ENCODE measurements at regions not wholly inside any gene's neighbourhood (a gene's known extent, or its start where the extent isn't known, plus 50 kb on each side); places are given as distances from the start of the nearest gene placed in this dataset.
A peak's percentile ranks its signal among the peaks of the same experiment; 100 is the strongest.

GRCh38 chr10:78700413-78700812 is 368.4 kb upstream of the ZMIZ1 start:
- DNase-seq (ENCODE audit: low spot score) = peak; percentile 18
- Histone ChIP-seq H3K36me3 (ENCODE audit: insufficient read depth, low read length, poor library complexity, severe bottlenecking) (no peaks in the 10 kb centered on the region), H3K4me3 (ENCODE audit: low read depth, low read length, poor library complexity, severe bottlenecking) (no peak overlapping the region), H3K9me3 (ENCODE audit: low read depth, low read length, poor library complexity, severe bottlenecking) (no peaks in the 10 kb centered on the region), H3K27me3 (replicated peaks; ENCODE audit: insufficient read depth, low read depth, low read length, poor library complexity) (no peaks in the 10 kb centered on the region), H3K27ac (ENCODE audit: low read depth, low read length, poor library complexity, severe bottlenecking) (no peak overlapping the region), H3K4me1 (ENCODE audit: insufficient read depth, low read length, poor library complexity, severe bottlenecking) (no peaks in the 10 kb centered on the region)
- BruUV-seq (replicated peaks) = no TSS peak
- intact Hi-C loops (cut with micrococcal nuclease; ENCODE audit: unreplicated experiment) = no loop called here
- ChIA-PET POLR2A (ENCODE audit: low non-redundant PET) (no interaction called here), CTCF (no interaction called here)
- TF ChIP-seq CTCF (conservative IDR thresholded peaks at IDR 0.05; ENCODE audit: low read depth, low read length) (no peak), EZH2 (IDR thresholded peaks at IDR 0.05; ENCODE audit: borderline replicate concordance, low read depth, low read length, poor library complexity, severe bottlenecking) (no peak)

- no peaks in the 10 kb centered on the region for H3K27me3 ChIP-seq (replicated peaks; ENCODE audit: insufficient read depth, low read depth, low read length, poor library complexity)
- no peak overlapping the region for H3K4me3 ChIP-seq (ENCODE audit: low read depth, low read length, poor library complexity, severe bottlenecking)
- CTCF ChIA-PET = no interaction called here
- H3K36me3 ChIP-seq (ENCODE audit: insufficient read depth, low read length, poor library complexity, severe bottlenecking) = no peaks in the 10 kb centered on the region
- POLR2A ChIA-PET (ENCODE audit: low non-redundant PET) = no interaction called here
- H3K27ac ChIP-seq (ENCODE audit: low read depth, low read length, poor library complexity, severe bottlenecking) = no peak overlapping the region
- no peaks in the 10 kb centered on the region for H3K9me3 ChIP-seq (ENCODE audit: low read depth, low read length, poor library complexity, severe bottlenecking)
- TF ChIP-seq CTCF (conservative IDR thresholded peaks at IDR 0.05; ENCODE audit: low read depth, low read length) = no peak
- TF ChIP-seq EZH2 (IDR thresholded peaks at IDR 0.05; ENCODE audit: borderline replicate concordance, low read depth, low read length, poor library complexity, severe bottlenecking) = no peak
- intact Hi-C loops (cut with micrococcal nuclease; ENCODE audit: unreplicated experiment) = no loop called here
- DNase-seq (ENCODE audit: low spot score) = no peak
- no peaks in the 10 kb centered on the region for H3K4me1 ChIP-seq (ENCODE audit: insufficient read depth, low read length, poor library complexity, severe bottlenecking)
- no TSS peak for BruUV-seq (replicated peaks)
Observed at GRCh38 chr10:78700816-78701520, 367.8 kb upstream of the ZMIZ1 start.

DNA sequence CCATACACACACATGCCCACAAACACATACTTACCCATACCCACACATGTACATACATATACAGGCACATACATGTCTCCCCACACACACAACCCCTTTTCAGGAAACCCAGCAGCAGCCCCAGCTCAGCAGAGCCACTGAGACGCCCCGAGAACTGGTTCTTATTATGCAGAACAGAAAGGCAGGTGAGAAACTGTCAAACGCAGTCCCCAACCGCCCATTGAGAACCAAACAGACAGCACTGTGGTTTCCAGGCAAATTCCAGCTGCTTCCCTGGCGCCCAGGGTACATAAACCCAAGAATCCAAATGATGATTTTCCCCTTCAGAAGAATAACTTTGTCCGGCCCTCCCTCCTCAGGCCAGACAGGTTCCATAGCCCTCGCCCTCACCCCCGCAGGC is 366.6 kb upstream of the ZMIZ1 start:
- intact Hi-C loops (cut with micrococcal nuclease; ENCODE audit: unreplicated experiment) = no loop called here
- TF ChIP-seq EZH2 (IDR thresholded peaks at IDR 0.05; ENCODE audit: borderline replicate concordance, low read depth, low read length, poor library complexity, severe bottlenecking) = no peak
- TF ChIP-seq CTCF (conservative IDR thresholded peaks at IDR 0.05; ENCODE audit: low read depth, low read length) = no peak
- no peak overlapping the region for H3K27ac ChIP-seq (ENCODE audit: low read depth, low read length, poor library complexity, severe bottlenecking)
- H3K9me3 ChIP-seq (ENCODE audit: low read depth, low read length, poor library complexity, severe bottlenecking) = no peaks in the 10 kb centered on the region
- H3K36me3 ChIP-seq (ENCODE audit: insufficient read depth, low read length, poor library complexity, severe bottlenecking) = no peaks in the 10 kb centered on the region
- DNase-seq (ENCODE audit: low spot score) = no peak
- no TSS peak for BruUV-seq (replicated peaks)
- H3K4me1 ChIP-seq (ENCODE audit: insufficient read depth, low read length, poor library complexity, severe bottlenecking) = no peaks in the 10 kb centered on the region
- H3K4me3 ChIP-seq (ENCODE audit: low read depth, low read length, poor library complexity, severe bottlenecking) = no peak overlapping the region
- H3K27me3 ChIP-seq (replicated peaks; ENCODE audit: insufficient read depth, low read depth, low read length, poor library complexity) = no peaks in the 10 kb centered on the region
- CTCF ChIA-PET = interaction anchor here (0.6 kb wide), 1 partner anchor 201 kb away, joined by 3 read pairs; no protein-coding TSS in a partner anchor
- POLR2A ChIA-PET (ENCODE audit: low non-redundant PET) = no interaction called here
